GM18517 (cell line): ENCODE measurements at regions not wholly inside any gene's neighbourhood (a gene's known extent, or its start where the extent isn't known, plus 50 kb on each side); places are given as distances from the start of the nearest gene placed in this dataset.
A peak's percentile ranks its signal among the peaks of the same experiment; 100 is the strongest.
"Not testable (repeated sequence)": the region's sequence is repeated elsewhere in the genome, so short reads cannot be mapped to it uniquely, and the experiment has no call there.

Experiments used
- ATAC-seq: cut with Tn5 transposase; IDR thresholded peaks from one replicate; pipeline ENCODE4 v1.9.1; 2021; ENCODE audit warnings: mild to moderate bottlenecking, moderate library complexity; ENCODE audit not compliant: unreplicated experiment

GRCh38 chr3:187795207-187795960 lies 50.1 kb upstream of the BCL6 start:
- no peak for ATAC-seq

- ATAC-seq, result no peak
Measured at GRCh38 chr3:187798126-187798525, 52.9 kb upstream of the BCL6 start.

- no peak for ATAC-seq
Measured at GRCh38 chr3:187798531-187799530, 53.6 kb upstream of the BCL6 start.

- ATAC-seq, result peak; percentile 46
Measured at GRCh38 chr3:187799942-187800641, 54.8 kb upstream of the BCL6 start.

- ATAC-seq, result no peak
Measured at GRCh38 chr3:187801152-187801551, 55.9 kb upstream of the BCL6 start.

GRCh38 chr3:187802203-187802927 lies 57.1 kb upstream of the BCL6 start:
- ATAC-seq, result no peak

- peak; percentile 88 for ATAC-seq
Measured at GRCh38 chr3:187802928-187803259, 57.6 kb upstream of the BCL6 start.

GRCh38 chr3:187804120-187804744 lies 59.0 kb upstream of the BCL6 start:
- ATAC-seq, result no peak

GRCh38 chr3:187804745-187805121 lies 59.5 kb upstream of the BCL6 start:
- no peak for ATAC-seq

GRCh38 chr3:187805774-187806173 lies 60.5 kb upstream of the BCL6 start:
- ATAC-seq, result no peak

- no peak for ATAC-seq
Measured at GRCh38 chr3:187807086-187807862, 62.0 kb upstream of the BCL6 start.

GRCh38 chr3:187808527-187808895 lies 63.2 kb upstream of the BCL6 start:
- ATAC-seq, result no peak

GRCh38 chr3:187809612-187809991 lies 64.3 kb upstream of the BCL6 start:
- no peak for ATAC-seq

GRCh38 chr3:187810021-187810446 lies 64.8 kb upstream of the BCL6 start:
- no peak for ATAC-seq

- ATAC-seq, result no peak
Measured at GRCh38 chr3:187811585-187812250, 66.5 kb upstream of the BCL6 start.

GRCh38 chr3:187812496-187812895 lies 67.2 kb upstream of the BCL6 start:
- no peak for ATAC-seq

GRCh38 chr3:187813198-187813597 lies 67.9 kb upstream of the BCL6 start:
- ATAC-seq, result no peak

GRCh38 chr3:187817766-187818165 lies 72.5 kb upstream of the BCL6 start:
- ATAC-seq, result not testable (repeated sequence)
